NCI-H82 (cell line): ENCODE measurements at regions not wholly inside any gene's neighbourhood (a gene's known extent, or its start where the extent isn't known, plus 50 kb on each side); places are given as distances from the start of the nearest gene placed in this dataset.
A peak's percentile ranks its signal among the peaks of the same experiment; 100 is the strongest.

Experiments used
- DNase-seq: peaks from one replicate; lab custom pipeline; 2025; lab: John Stamatoyannopoulos, UW

GRCh38 chr15:97174886-97175540 is 785.5 kb upstream of the ARRDC4 start:
- DNase-seq = no peak

- DNase-seq = no peak
Measured at GRCh38 chr15:97177151-97177577, 783.3 kb upstream of the ARRDC4 start.

- DNase-seq = no peak
Measured at GRCh38 chr15:97182581-97182980, 777.9 kb upstream of the ARRDC4 start.

GRCh38 chr15:97189162-97189780 is 771.2 kb upstream of the ARRDC4 start:
- no peak for DNase-seq

DNA sequence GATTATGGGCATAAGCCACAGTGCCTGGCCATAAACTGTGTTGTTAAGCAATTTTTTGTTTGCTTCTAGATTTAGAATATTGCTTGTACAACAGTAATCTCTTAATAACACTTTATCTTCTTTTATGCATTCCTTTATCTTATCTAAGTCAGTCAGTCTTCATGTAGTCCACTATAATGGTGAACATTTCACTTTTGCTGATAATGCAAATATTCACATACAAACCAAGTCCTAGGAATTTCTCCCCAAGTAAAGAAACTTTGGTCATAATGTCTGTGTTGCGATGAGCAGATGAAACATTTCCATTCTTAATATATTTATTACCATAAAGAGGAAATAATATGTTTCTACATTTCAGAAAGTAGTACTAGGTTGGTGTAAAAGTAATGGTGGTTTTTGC is 765.8 kb upstream of the ARRDC4 start:
- DNase-seq = no peak

- DNase-seq = no peak
Measured at GRCh38 chr15:97196048-97197014, 764.2 kb upstream of the ARRDC4 start.

DNA sequence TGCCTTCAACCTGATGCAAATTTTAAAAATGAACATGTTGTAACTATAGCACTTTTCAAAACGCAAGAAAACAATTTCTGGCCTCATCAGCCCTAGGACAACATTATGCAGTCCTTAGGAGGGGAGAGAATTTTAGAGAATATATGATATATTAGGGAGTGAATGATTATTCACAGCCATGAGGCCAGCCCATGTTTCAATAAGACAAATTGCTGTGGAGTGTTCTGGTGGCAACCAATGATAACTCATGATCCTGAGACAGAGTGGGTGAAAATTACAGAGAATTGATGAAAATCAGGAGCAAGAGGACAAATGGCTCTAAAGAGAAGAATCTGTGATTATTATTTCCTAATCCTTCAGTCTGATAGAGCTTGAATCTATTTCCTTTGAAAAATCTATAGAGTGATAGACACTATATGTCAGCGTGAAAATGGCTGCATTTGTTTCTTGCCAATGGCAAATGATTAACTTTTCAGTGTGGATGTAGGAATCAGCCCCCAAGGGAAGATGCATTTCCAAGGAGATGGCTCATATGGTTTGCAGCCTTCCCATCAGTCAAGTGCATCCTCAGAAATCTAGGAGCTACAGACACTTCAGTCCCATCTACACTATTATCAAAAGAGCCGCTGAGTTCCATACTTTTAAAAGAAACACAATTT is 761.0 kb upstream of the ARRDC4 start:
- no peak for DNase-seq

GRCh38 chr15:97200161-97200560 is 760.3 kb upstream of the ARRDC4 start:
- DNase-seq = no peak

GRCh38 chr15:97210277-97210676 is 750.2 kb upstream of the ARRDC4 start:
- DNase-seq = no peak

DNA sequence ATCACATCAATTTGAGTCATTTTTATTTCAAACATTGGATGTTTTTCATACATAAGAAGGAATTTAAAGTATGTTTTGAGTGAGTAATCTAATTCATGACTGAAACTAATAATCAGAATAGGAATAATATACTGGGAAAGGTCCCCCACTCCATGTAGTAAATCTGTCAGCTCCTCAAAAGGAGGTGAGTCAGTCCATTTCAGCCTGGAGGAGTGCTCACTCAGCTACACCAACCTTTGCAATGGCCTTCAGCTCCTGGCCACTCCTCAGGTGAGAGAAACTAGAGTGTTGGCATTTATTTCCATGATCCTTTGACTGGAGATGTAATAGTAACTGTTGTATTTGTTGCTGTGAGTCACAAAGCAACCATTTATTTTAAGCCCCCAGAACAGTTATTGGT is 744.9 kb upstream of the ARRDC4 start:
- no peak for DNase-seq

GRCh38 chr15:97224191-97224641 is 736.3 kb upstream of the ARRDC4 start:
- DNase-seq = no peak

DNA sequence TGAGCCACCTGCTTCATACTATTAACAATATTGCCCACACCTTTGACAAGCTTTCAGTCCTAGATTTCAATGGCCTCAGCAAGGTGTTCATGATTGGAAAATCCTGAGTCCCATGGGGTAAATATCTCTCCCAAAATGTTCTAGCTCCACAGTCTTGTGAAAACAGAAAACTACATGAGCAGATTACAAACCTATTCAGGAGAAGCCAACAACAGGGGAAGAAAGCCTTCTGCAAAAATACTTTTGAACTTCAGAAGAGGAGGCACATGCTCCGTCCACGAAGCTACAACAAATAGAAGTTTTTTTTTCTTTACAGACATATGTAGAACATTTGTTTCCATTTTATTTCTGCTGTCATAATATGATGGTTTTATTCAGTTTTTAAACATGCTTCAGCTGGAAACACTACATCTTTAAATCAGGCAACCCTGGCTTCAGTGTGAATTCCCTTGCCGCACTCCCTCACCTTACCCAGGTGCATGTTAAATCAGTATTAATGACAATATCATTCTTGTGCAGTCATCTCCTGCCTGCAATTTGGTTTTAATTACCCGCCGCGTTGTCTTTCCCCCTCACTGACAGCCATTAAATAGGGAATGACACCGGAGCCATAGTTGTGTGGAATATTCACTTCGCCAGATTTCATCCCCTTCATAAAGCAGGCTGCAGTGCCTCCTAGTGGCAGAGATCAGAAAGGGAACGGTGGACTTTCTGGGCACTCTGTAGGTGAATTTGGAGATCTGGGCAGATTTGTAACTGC is 725.5 kb upstream of the ARRDC4 start:
- DNase-seq = peak; percentile 74

DNA sequence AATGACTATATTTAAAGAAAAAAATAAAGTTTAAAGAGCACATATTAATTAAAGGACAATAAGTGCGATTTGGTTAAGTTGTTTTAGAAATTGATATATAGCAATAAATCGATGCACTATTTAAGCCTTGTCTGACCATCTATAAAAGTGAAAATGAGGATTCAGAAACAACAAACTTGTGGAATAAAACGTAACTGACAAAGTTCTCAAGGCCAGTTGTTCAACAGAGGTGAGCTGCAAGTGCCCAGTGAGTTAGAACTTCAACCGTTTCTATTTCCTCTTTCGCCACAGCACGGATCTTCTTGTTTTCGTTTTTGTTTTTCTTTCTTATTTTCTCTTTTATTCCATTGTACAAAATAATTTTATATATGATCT is 724.9 kb upstream of the ARRDC4 start:
- no peak for DNase-seq

GRCh38 chr15:97236140-97236539 is 724.4 kb upstream of the ARRDC4 start:
- DNase-seq = no peak

GRCh38 chr15:97237160-97237559 is 723.3 kb upstream of the ARRDC4 start:
- DNase-seq = no peak

GRCh38 chr15:97248376-97248775 is 712.1 kb upstream of the ARRDC4 start:
- no peak for DNase-seq

DNA sequence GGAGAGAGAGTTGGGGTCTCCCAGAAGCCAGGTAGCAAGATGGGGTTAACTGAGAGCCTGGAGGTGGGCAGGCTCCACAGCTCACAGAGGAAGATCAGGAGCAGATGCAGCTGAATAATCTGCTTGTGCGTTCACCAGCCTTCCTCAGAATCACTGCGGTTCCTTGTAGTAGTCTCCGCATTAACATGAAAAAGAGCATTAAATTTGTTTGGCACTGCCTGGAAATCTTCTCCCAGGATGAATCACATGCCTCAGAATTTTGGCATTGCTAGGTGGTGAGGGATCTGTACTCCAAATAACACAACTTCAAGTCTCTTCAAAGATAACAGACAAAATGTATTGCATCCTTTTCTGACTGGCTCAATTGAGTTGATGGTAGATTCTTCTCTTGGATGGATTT is 700.6 kb upstream of the ARRDC4 start:
- DNase-seq = no peak

DNA sequence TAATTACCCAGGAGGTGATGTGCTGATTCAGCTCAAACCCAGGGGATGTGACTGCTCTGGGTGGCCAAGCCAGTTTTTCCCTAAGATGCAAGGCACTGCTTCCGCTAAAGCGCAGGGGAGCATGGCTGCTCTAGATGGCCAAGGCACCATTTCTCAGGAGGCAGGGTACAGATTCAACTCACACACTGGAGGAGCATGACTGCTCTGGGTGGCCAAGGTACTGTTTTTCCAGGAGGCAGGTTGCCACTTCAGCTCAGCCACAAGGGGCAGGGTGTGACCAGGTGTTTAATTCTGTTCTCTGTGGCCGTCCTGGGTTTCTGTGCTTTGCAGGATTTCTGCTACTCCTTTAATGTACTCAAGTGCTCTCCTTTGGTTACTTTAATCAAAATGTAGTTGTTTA is 659.3 kb upstream of the ARRDC4 start:
- DNase-seq = no peak

DNA sequence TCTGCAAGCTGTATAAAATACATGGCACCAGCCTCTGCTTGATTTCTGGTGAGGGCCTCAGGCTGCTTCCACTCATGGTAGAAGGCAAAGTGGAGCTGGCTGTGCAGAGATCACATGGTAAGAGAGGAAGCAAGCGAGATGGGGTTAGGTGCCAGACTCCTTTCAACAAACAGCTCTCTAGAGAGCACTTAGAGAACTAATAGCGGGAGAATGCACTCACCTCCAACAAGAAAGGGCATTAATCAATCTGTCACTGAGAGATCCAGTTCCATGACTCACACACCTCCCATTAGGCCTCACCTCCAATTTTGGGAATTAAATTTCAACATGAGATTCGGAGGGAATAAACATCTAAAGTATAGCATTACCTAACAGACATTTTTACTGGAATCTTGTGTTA is 644.1 kb upstream of the ARRDC4 start:
- DNase-seq = no peak

DNA sequence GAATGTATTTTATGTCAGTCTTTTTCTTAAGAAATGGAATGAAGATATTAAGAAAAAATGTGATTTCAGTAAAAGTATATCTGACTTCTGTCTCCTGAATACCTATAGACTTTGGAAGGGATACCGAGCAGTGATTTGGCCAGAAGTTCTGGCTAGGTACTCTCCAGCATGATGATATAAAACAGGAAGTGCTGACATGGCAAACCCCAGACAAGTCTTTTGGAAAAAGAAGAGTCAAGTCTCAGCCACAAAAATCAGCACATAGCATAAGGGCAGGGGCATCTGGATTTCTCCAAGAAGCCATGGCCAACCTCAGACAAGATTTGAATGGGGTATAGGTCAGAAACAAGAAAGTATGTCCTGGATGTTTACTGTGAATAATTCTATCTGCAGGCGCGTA is 643.3 kb upstream of the ARRDC4 start:
- DNase-seq = no peak

DNA sequence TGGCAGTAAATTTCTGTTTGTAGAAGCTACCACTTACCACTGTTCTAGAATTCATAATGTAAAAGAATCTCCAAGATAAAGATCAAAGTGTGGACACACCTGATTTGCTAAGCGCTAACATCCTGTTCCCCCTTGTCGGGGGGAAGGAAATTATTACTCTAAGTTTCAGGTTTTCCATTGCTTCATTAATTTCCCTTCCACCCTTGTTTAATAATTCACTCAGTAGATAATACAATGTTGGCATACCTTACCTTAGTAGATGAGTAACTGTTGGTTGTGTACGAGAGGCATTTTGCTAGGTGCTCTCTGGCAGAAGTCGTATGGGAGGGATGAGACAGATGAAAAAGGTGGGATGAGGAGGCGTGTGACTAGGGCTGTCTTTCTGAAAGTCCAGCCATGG is 641.2 kb upstream of the ARRDC4 start:
- no peak for DNase-seq

- no peak for DNase-seq
Measured at GRCh38 chr15:97346221-97346620, 614.3 kb upstream of the ARRDC4 start.
